ENCODE measurements at regions not wholly inside any gene's neighbourhood (a gene's known extent, or its start where the extent isn't known, plus 50 kb on each side); places are given as distances from the start of the nearest gene placed in this dataset.

GRCh38 chr2:51619961-51620360 lies 588.0 kb upstream of the NRXN1 start:
- H3K27ac ChIP-seq, result no peak overlapping the region
- DNase-seq (ENCODE audit: low read depth, low spot score), result no peak

- no peak for DNase-seq (ENCODE audit: low read depth, low spot score)
- no peak overlapping the region for H3K27ac ChIP-seq
Observed at GRCh38 chr2:51612387-51612786, 580.5 kb upstream of the NRXN1 start.

- H3K27ac ChIP-seq, result no peak overlapping the region
- no peak for DNase-seq (ENCODE audit: low read depth, low spot score)
Observed at GRCh38 chr2:51601706-51602105, 569.8 kb upstream of the NRXN1 start.

- DNase-seq (ENCODE audit: low read depth, low spot score), result no peak
Observed at GRCh38 chr2:51597086-51597485, 565.2 kb upstream of the NRXN1 start.

DNA sequence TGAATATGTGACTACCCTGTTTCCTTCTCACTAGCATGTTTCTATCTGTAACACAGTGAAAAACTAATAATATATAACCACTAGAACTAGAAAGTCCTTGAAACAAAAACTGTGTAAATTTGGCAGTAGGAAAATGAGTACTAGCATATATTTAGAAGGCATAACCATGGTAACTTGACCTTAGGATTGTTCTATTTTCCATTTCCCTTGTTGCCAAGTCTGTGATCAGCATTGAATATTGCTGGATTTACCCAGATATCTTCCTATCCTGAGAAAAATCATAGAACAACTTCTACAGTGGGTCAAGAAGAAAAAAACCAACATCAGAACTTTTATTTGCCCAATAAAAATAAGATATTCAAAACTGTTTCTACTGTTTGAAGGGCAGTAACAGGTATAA lies 563.9 kb upstream of the NRXN1 start:
- no peak overlapping the region for H3K27ac ChIP-seq
- DNase-seq (ENCODE audit: low read depth, low spot score), result no peak

More at GRCh38 chr2:51597086-51597485, 565.2 kb upstream of the NRXN1 start:
- H3K27ac ChIP-seq, result no peak overlapping the region

- DNase-seq (ENCODE audit: low read depth, low spot score), result no peak
- H3K27ac ChIP-seq, result no peak overlapping the region
Observed at GRCh38 chr2:51581636-51582267, 549.8 kb upstream of the NRXN1 start.

- no peak overlapping the region for H3K27ac ChIP-seq
- DNase-seq (ENCODE audit: low read depth, low spot score), result no peak
Observed at GRCh38 chr2:51579412-51579811, 547.5 kb upstream of the NRXN1 start.

DNA sequence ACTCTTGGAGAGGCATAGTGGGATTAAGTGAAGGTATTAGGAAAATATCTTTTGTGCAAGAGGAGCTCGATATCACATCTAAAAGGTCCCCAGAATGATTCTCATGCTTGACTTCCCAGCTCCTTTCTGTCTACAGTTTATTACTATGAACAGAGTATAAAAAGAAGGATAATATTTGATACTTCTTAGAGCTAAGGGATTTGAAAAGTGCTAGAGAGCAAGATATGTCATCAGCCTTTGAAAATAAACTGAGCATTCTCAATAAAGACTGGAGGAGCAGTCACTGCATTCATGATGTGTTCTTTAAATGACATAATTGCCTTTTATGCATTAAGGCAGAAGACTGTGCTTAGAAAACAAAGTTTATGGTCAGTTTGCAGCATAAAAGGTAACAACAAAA lies 543.2 kb upstream of the NRXN1 start:
- no peak for DNase-seq (ENCODE audit: low read depth, low spot score)
- H3K27ac ChIP-seq, result no peak overlapping the region

- DNase-seq (ENCODE audit: low read depth, low spot score), result no peak
- no peak overlapping the region for H3K27ac ChIP-seq
Observed at GRCh38 chr2:51559026-51559425, 527.1 kb upstream of the NRXN1 start.

DNA sequence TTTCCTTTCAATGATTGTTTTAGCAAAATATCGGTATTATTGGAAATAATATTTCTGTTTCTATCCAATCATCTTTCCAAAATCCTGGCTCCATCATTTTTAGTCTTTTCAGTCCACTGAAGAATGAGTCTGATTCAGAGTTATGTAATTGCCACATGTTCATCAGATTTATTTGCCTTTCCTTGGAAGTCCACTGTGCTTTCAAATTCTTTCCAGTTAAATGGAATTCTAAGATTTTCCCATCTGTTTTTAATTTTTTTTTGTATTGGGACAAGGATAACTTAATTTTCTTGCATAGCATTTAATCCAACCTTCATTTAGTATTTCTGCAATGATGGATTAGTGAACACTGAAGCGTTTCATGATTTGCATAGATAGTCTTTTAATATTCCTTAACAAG lies 521.5 kb upstream of the NRXN1 start:
- H3K27ac ChIP-seq, result no peak overlapping the region
- DNase-seq (ENCODE audit: low read depth, low spot score), result no peak

DNA sequence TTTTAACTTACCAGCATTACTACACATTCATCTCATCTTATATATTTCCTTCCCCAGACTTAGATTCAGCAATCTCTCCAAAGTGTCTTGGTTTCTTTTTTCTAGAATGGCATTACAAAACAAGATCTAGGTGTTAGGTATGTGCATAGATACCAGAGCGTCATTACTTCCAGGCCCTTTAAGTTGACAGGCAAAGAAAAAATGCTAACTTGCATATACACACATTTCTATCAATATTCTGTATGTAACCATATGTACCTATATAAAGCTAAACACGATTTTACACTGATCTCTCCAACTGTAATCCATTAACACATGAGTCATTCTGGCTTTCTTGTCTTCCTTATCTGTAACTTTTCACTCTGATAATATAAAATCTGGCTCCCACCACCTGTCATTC lies 503.8 kb upstream of the NRXN1 start:
- DNase-seq (ENCODE audit: low read depth, low spot score), result no peak
- H3K27ac ChIP-seq, result no peak overlapping the region

- no peak overlapping the region for H3K27ac ChIP-seq
- DNase-seq (ENCODE audit: low read depth, low spot score), result no peak
Observed at GRCh38 chr2:51534166-51534565, 502.2 kb upstream of the NRXN1 start.

- no peak overlapping the region for H3K27ac ChIP-seq
- no peak for DNase-seq (ENCODE audit: low read depth, low spot score)
Observed at GRCh38 chr2:51528156-51528555, 496.2 kb upstream of the NRXN1 start.

GRCh38 chr2:51526766-51527165 lies 494.8 kb upstream of the NRXN1 start:
- no peak for DNase-seq (ENCODE audit: low read depth, low spot score)
- H3K27ac ChIP-seq, result no peak overlapping the region

DNA sequence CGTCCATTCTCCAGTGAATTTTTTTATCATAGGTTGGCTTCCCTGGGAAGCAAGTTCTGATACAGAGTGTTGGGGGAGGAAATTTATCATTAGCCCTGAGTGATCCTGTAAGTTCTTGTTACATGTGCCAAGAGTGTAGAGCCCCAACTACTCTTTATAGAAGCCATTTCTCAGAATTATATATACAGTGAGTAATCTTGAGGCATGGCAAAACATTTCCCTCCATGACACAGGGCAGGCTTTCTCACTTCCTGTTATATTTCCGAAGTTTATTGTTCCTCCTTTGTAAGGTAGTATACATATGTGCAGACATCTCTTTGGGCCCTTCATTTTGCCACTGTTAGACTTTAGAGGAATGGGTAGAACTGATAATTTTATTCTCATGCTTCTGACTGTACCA lies 484.7 kb upstream of the NRXN1 start:
- no peak for DNase-seq (ENCODE audit: low read depth, low spot score)
- H3K27ac ChIP-seq, result no peak overlapping the region

DNA sequence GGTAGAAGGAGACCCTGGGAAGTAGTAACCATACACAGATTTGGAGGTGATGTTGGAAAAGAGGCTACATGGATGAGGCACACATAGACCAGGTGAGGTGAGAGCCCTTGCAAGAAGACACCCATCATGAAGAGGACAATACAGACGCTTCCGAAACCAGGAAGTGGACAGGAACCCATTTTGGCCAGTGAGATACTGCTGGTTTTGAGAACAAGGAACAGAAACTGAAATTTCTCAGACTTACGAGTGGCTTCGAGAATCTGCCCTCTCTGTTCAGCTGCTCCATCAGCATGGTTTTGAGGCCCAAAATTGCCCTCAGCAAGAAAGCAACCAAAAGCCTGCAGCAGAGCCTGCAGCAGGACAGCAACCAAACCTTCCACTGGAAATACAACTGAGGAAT lies 479.1 kb upstream of the NRXN1 start:
- no peak for DNase-seq (ENCODE audit: low read depth, low spot score)
- H3K27ac ChIP-seq, result no peak overlapping the region

DNA sequence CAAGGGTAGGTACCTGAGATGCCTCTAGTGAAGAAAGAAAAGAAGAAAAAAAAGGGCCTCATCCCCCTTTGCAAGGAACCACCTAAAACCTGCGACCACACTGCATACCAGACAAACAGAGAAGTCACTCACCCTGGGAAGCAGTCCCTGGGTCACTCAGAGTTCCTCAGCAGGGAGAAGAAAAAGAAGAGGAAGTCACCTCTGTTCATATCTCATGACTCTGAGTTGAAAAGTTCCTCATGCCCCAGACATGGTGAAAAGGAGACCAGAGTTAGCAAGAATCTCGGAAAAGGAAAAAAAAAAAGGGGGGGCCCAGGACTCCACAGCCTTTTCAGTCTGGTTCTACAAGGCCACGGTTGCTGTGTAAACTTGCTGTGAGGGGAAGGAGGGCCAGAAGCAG lies 478.4 kb upstream of the NRXN1 start:
- H3K27ac ChIP-seq, result no peak overlapping the region
- no peak for DNase-seq (ENCODE audit: low read depth, low spot score)

DNA sequence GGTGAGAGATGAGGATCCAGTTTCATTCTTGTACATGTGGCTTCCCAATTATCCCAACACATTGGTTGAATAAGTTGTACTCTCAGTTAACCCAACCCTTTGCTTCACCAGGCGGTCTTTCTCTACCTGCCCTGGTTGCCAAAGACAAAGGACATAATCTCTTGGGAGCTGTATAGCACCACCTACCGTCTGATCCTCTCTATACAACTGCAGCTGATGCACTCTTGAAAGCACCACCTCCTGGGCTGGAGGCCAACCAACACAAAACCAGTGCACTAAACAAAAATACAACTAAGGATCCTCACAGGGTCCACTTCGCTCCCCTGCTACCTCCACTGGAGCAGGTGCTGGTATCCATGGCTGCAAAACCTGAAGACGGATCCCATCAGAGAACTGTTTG lies 473.6 kb upstream of the NRXN1 start:
- H3K27ac ChIP-seq, result no peak overlapping the region
- DNase-seq (ENCODE audit: low read depth, low spot score), result no peak

GRCh38 chr2:51490576-51491234 lies 458.8 kb upstream of the NRXN1 start:
- no peak overlapping the region for H3K27ac ChIP-seq

GRCh38 chr2:51484605-51485004 lies 452.7 kb upstream of the NRXN1 start:
- no peak overlapping the region for H3K27ac ChIP-seq
- no peak for DNase-seq (ENCODE audit: low read depth, low spot score)

More at GRCh38 chr2:51490576-51491234, 458.8 kb upstream of the NRXN1 start:
- DNase-seq (ENCODE audit: low read depth, low spot score), result no peak

- no peak overlapping the region for H3K27ac ChIP-seq
- no peak for DNase-seq (ENCODE audit: low read depth, low spot score)
Observed at GRCh38 chr2:51483720-51484119, 451.8 kb upstream of the NRXN1 start.

GRCh38 chr2:51472783-51473182 lies 440.9 kb upstream of the NRXN1 start:
- H3K27ac ChIP-seq, result no peak overlapping the region
- DNase-seq (ENCODE audit: low read depth, low spot score), result no peak
